HL-60 (cell line): ENCODE measurements at regions not wholly inside any gene's neighbourhood (a gene's known extent, or its start where the extent isn't known, plus 50 kb on each side); places are given as distances from the start of the nearest gene placed in this dataset.

Experiments
- DNase-seq, 2 experiments: peaks; one replicate each; pipeline ENCODE4 v3.0.0-alpha.2; 2010 to 2020; ENCODE audit warnings: low read depth in 1 of 2, low spot score in 1 of 2
- H3K27ac ChIP-seq: fragments of 250-450 bp; sonication (Bioruptor Pico); replicated peaks from 2 replicates; pipeline ENCODE4 v1.5.1; 2020; ENCODE audit warnings: mild to moderate bottlenecking, moderate library complexity
- H3K27me3 ChIP-seq: fragments of 250-450 bp; sonication (Bioruptor Pico); 2 replicates; pipeline ENCODE4 v1.5.1; 2021; ENCODE audit warnings: mild to moderate bottlenecking, moderate library complexity; ENCODE audit not compliant: insufficient read depth, poor library complexity, severe bottlenecking
- H3K4me3 ChIP-seq: replicated peaks from 2 replicates; pipeline ENCODE4 v1.5.1; 2011; ENCODE audit warnings: mild to moderate bottlenecking, control low read depth, low read length; ENCODE audit not compliant: insufficient read depth
- CTCF ChIP-seq: IDR thresholded peaks from one replicate; pipeline ENCODE4 v1.5.1; 2011; ENCODE audit warnings: low read length, control low read depth, inconsistent platforms; ENCODE audit not compliant: insufficient read depth
- GABPA ChIP-seq: IDR thresholded peaks from 2 replicates; pipeline ENCODE4 v1.6.1; 2012; ENCODE audit warnings: low read depth
- POLR2AphosphoS5 ChIP-seq: IDR thresholded peaks from 2 replicates; pipeline ENCODE4 v1.6.1; 2012; ENCODE audit warnings: low read depth
- REST ChIP-seq: IDR thresholded peaks from 2 replicates; pipeline ENCODE4 v1.6.1; 2012; ENCODE audit warnings: low read depth; ENCODE audit not compliant: insufficient replicate concordance
- SPI1 ChIP-seq: IDR thresholded peaks from 2 replicates; pipeline ENCODE4 v1.6.1; 2012; ENCODE audit warnings: low read depth, mild to moderate bottlenecking, borderline replicate concordance

DNA sequence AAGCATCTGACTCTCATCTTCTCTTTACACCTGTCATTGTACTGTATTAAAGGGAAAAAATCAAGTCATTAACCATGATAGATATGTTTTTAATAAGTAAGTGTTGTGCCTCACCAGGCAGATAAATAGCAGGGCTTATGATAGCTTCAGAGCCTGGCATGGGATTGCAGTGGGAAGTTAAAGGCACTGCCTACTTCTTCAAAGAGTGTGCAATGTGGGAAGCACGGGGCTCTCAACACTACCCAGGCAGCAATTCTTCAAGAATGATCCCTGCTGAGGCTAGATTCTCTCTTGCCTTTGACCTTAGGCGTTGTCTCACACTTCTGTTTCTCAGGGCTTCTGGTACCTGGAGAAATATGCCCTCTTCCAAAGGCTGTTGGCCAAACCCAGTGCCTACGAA is 297.3 kb downstream of the MAF start:
- no peaks in the 10 kb centered on the region for H3K27me3 ChIP-seq
- TF ChIP-seq REST (no peak), GABPA (no peak), SPI1 (no peak), POLR2AphosphoS5 (no peak), CTCF (no peak)
- no peak overlapping the region for H3K27ac ChIP-seq
- no peak for DNase-seq
- H3K4me3 ChIP-seq = no peak overlapping the region

GRCh38 chr16:79302731-79303130 is 297.8 kb downstream of the MAF start:
- no peaks in the 10 kb centered on the region for H3K27me3 ChIP-seq
- no peak overlapping the region for H3K4me3 ChIP-seq
- H3K27ac ChIP-seq = no peak overlapping the region
- TF ChIP-seq CTCF = no peak
- TF ChIP-seq POLR2AphosphoS5 = no peak
- no peak for TF ChIP-seq GABPA
- no peak for TF ChIP-seq SPI1
- TF ChIP-seq REST = no peak
- no peak for DNase-seq

DNA sequence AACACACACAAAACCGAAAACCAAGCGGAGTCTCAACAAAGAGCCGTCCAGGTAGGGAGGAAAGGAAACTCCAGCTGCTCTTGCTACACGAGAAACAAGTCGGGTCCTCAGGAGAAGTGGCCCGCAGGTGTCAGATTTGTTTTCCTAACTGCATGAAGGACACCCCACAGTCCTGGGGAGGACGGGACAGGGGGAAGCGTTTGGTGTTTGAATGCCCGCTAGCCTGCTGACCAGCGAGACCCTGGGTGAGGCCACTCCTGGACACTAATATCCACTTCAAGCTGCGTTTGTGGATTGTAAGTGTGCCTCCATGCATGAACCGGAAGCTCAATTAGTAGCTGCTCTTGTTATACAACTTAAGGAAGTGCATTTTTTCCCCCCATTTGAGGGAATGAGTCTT is 299.5 kb downstream of the MAF start:
- Histone ChIP-seq H3K27me3 (no peaks in the 10 kb centered on the region), H3K27ac (no peak overlapping the region), H3K4me3 (no peak overlapping the region)
- no peak for DNase-seq
- TF ChIP-seq GABPA = no peak
- no peak for TF ChIP-seq POLR2AphosphoS5
- no peak for TF ChIP-seq REST
- TF ChIP-seq SPI1 = no peak
- TF ChIP-seq CTCF = no peak
